ENCODE measurements at regions not wholly inside any gene's neighbourhood (a gene's known extent, or its start where the extent isn't known, plus 50 kb on each side); places are given as distances from the start of the nearest gene placed in this dataset.
A peak's percentile ranks its signal among the peaks of the same experiment; 100 is the strongest.

DNA sequence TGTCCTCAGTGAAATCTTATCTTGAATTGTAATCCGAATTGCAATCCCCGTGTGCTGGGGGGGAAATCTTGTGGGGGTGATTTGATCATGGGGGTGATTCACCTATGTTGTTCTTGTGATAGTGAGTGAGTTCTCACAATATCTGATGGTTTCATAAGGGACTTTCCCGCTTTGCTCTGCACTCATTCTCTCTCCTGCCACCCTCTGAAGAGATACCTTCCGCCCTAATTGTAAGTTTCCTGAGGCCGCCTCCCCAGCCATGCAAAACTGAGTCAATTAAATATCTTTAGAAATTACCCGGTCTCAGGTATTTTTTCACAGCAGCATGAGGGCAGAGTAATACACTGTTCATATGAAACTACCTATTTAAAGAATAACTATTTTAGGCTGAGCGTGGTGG lies 304.1 kb upstream of the EPHA6 start:
- H3K4me2 ChIP-seq: no peak overlapping the region
- peak overlapping the region; percentile 1; the same call in 1 of the 2 replicates for H2AFZ ChIP-seq

More for the DNA sequence above, 304.1 kb upstream of the EPHA6 start:
- Mint-ChIP-seq H3K4me1 (peaks cover 3% of the 10 kb centered on the region; the same call in 2 of the 3 replicates), H3K9me3 (no peaks in the 10 kb centered on the region; the same call in 2 of the 3 replicates), H3K36me3 (ENCODE audit: low read depth) (no peaks in the 10 kb centered on the region), H3K4me3 (no peak overlapping the region), H3K27me3 (ENCODE audit: insufficient read depth, low read depth, poor library complexity) (no peaks in the 10 kb centered on the region), H3K27ac (peak overlapping the region; percentile 38)
- H3F3A ChIP-seq (replicated peaks; ENCODE audit: low read depth): no peaks in the 10 kb centered on the region
- peak; percentile 2 for DNase-seq (ENCODE audit: low spot score)
- H3K27me3 ChIP-seq (ENCODE audit: insufficient read depth): no peaks in the 10 kb centered on the region
- no peak overlapping the region for H3K27ac ChIP-seq (ENCODE audit: low read depth)
- no peaks in the 10 kb centered on the region for H3K36me3 ChIP-seq (ENCODE audit: insufficient read depth)
- H4K20me1 ChIP-seq (replicated peaks; ENCODE audit: insufficient read depth): no peaks in the 10 kb centered on the region
- no peak for TF ChIP-seq ZNF331 (CRISPR knock-in tag; IDR thresholded peaks at IDR 0.05; ENCODE audit: low read depth)
- no peak for TF ChIP-seq STAT1 (IDR thresholded peaks at IDR 0.05; ENCODE audit: unreplicated experiment)
- TF ChIP-seq, protein P1, sequence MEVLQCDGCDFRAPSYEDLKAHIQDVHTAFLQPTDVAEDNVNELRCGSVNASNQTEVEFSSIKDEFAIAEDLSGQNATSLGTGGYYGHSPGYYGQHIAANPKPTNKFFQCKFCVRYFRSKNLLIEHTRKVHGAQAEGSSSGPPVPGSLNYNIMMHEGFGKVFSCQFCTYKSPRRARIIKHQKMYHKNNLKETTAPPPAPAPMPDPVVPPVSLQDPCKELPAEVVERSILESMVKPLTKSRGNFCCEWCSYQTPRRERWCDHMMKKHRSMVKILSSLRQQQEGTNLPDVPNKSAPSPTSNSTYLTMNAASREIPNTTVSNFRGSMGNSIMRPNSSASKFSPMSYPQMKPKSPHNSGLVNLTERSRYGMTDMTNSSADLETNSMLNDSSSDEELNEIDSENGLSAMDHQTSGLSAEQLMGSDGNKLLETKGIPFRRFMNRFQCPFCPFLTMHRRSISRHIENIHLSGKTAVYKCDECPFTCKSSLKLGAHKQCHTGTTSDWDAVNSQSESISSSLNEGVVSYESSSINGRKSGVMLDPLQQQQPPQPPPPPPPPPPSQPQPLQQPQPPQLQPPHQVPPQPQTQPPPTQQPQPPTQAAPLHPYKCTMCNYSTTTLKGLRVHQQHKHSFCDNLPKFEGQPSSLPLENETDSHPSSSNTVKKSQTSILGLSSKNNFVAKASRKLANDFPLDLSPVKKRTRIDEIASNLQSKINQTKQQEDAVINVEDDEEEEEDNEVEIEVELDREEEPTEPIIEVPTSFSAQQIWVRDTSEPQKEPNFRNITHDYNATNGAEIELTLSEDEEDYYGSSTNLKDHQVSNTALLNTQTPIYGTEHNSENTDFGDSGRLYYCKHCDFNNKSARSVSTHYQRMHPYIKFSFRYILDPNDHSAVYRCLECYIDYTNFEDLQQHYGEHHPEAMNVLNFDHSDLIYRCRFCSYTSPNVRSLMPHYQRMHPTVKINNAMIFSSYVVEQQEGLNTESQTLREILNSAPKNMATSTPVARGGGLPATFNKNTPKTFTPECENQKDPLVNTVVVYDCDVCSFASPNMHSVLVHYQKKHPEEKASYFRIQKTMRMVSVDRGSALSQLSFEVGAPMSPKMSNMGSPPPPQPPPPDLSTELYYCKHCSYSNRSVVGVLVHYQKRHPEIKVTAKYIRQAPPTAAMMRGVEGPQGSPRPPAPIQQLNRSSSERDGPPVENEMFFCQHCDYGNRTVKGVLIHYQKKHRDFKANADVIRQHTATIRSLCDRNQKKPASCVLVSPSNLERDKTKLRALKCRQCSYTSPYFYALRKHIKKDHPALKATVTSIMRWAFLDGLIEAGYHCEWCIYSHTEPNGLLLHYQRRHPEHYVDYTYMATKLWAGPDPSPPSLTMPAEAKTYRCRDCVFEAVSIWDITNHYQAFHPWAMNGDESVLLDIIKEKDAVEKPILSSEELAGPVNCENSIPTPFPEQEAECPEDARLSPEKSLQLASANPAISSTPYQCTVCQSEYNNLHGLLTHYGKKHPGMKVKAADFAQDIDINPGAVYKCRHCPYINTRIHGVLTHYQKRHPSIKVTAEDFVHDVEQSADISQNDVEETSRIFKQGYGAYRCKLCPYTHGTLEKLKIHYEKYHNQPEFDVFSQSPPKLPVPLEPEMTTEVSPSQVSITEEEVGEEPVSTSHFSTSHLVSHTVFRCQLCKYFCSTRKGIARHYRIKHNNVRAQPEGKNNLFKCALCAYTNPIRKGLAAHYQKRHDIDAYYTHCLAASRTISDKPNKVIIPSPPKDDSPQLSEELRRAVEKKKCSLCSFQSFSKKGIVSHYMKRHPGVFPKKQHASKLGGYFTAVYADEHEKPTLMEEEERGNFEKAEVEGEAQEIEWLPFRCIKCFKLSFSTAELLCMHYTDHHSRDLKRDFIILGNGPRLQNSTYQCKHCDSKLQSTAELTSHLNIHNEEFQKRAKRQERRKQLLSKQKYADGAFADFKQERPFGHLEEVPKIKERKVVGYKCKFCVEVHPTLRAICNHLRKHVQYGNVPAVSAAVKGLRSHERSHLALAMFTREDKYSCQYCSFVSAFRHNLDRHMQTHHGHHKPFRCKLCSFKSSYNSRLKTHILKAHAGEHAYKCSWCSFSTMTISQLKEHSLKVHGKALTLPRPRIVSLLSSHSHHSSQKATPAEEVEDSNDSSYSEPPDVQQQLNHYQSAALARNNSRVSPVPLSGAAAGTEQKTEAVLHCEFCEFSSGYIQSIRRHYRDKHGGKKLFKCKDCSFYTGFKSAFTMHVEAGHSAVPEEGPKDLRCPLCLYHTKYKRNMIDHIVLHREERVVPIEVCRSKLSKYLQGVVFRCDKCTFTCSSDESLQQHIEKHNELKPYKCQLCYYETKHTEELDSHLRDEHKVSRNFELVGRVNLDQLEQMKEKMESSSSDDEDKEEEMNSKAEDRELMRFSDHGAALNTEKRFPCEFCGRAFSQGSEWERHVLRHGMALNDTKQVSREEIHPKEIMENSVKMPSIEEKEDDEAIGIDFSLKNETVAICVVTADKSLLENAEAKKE (CRISPR knock-in tag; IDR thresholded peaks at IDR 0.05): no peak
- no peak for TF ChIP-seq JUNB (IDR thresholded peaks at IDR 0.05; ENCODE audit: unreplicated experiment)
- no peaks in the 10 kb centered on the region for H3K79me2 ChIP-seq (replicated peaks; ENCODE audit: insufficient read depth)
- H3K4me3 ChIP-seq: no peak overlapping the region
- no peak for ATAC-seq
- no peaks in the 10 kb centered on the region for H3K9me2 ChIP-seq (ENCODE audit: insufficient read depth)
- H3K4me1 ChIP-seq (ENCODE audit: insufficient read depth): no peaks in the 10 kb centered on the region
